Mesenchymal stem cell (in vitro differentiated cells and primary cell): ENCODE measurements at regions not wholly inside any gene's neighbourhood (a gene's known extent, or its start where the extent isn't known, plus 50 kb on each side); places are given as distances from the start of the nearest gene placed in this dataset.

Experiments
- DNase-seq: peaks from one replicate; pipeline ENCODE4 v3.0.0-alpha.2; 2013
- H2AFZ ChIP-seq: one replicate; pipeline ENCODE4 v1.6.1; 2013; ENCODE audit warnings: low read depth, mild to moderate bottlenecking, control low read depth, inconsistent platforms, low read length, moderate library complexity
- H2AK5ac ChIP-seq: 2 replicates; pipeline ENCODE4 v1.6.1; 2013; ENCODE audit warnings: low read length, moderate library complexity, mild to moderate bottlenecking, inconsistent platforms; ENCODE audit not compliant: severe bottlenecking
- H2BK120ac ChIP-seq: one replicate; pipeline ENCODE4 v1.6.1; 2013; ENCODE audit warnings: low read depth, mild to moderate bottlenecking, inconsistent platforms, low read length, moderate library complexity
- H2BK12ac ChIP-seq, 2 experiments: one replicate each; pipeline ENCODE4 v1.6.1; 2013; ENCODE audit warnings: inconsistent platforms in 2 of 2, low read length in 2 of 2, mild to moderate bottlenecking in 2 of 2, moderate library complexity in 2 of 2, control low read depth in 1 of 2
- H2BK15ac ChIP-seq: one replicate; pipeline ENCODE4 v1.6.1; 2013; ENCODE audit warnings: mild to moderate bottlenecking, low read depth, inconsistent platforms; ENCODE audit not compliant: poor library complexity, severe bottlenecking
- H2BK5ac ChIP-seq: 2 replicates; pipeline ENCODE4 v1.6.1; 2013; ENCODE audit warnings: low read depth, mild to moderate bottlenecking, low read length, control low read depth, inconsistent platforms; ENCODE audit not compliant: poor library complexity, severe bottlenecking
- H3K14ac ChIP-seq, 2 experiments: one replicate each; pipeline ENCODE4 v1.6.1; 2013; ENCODE audit warnings: inconsistent platforms in 2 of 2, low read length in 2 of 2, control low read depth in 1 of 2, mild to moderate bottlenecking in 1 of 2, moderate library complexity in 1 of 2
- H3K18ac ChIP-seq, 2 experiments: one replicate each; pipeline ENCODE4 v1.6.1; 2013; ENCODE audit warnings: inconsistent platforms in 2 of 2, low read length in 2 of 2, control low read depth in 1 of 2, low read depth in 1 of 2, mild to moderate bottlenecking in 1 of 2
- H3K23ac ChIP-seq, 2 experiments: one replicate each; pipeline ENCODE4 v1.6.1; 2013; ENCODE audit warnings: inconsistent platforms in 2 of 2, low read length in 2 of 2, mild to moderate bottlenecking in 2 of 2, moderate library complexity in 2 of 2, control low read depth in 1 of 2
- H3K27ac ChIP-seq: 2 replicates; pipeline ENCODE4 v1.5.1; 2013; ENCODE audit warnings: mild to moderate bottlenecking, moderate library complexity, low read length, control low read depth, inconsistent platforms; ENCODE audit not compliant: poor library complexity, severe bottlenecking
- H3K27me3 ChIP-seq, 2 experiments: 2 replicates each; pipeline versions ENCODE4 v1.6.1 to v1.7.0; 2013; ENCODE audit warnings: low read length in 2 of 2, mild to moderate bottlenecking in 2 of 2, moderate library complexity in 2 of 2, control low read depth in 1 of 2, inconsistent platforms in 1 of 2; ENCODE audit not compliant: control insufficient read depth in 1 of 2, insufficient read depth in 1 of 2
- H3K36me3 ChIP-seq, 2 experiments: 2 replicates each; pipeline versions ENCODE4 v1.6.1 to v1.7.0; 2013; ENCODE audit warnings: low read length in 2 of 2, control low read depth in 1 of 2, inconsistent platforms in 1 of 2, low read depth in 1 of 2, mild to moderate bottlenecking in 1 of 2; ENCODE audit not compliant: insufficient read depth in 2 of 2, control insufficient read depth in 1 of 2
- H3K4ac ChIP-seq, 2 experiments: one replicate each; pipeline ENCODE4 v1.6.1; 2013; ENCODE audit warnings: inconsistent platforms in 2 of 2, low read length in 2 of 2, mild to moderate bottlenecking in 2 of 2, moderate library complexity in 2 of 2, control low read depth in 1 of 2, low read depth in 1 of 2
- H3K4me1 ChIP-seq: 2 replicates; pipeline ENCODE4 v1.6.1; 2013; ENCODE audit warnings: low read depth, low read length, control low read depth; ENCODE audit not compliant: control insufficient read depth, insufficient read depth
- H3K4me2 ChIP-seq: 2 replicates; pipeline ENCODE4 v1.6.1; 2013; ENCODE audit warnings: low read length, mild to moderate bottlenecking, inconsistent platforms; ENCODE audit not compliant: poor library complexity, severe bottlenecking
- H3K4me3 ChIP-seq, 2 experiments: 2 replicates each; pipeline versions ENCODE4 v1.5.1 to v1.7.0; 2013; ENCODE audit warnings: low read length in 2 of 2, mild to moderate bottlenecking in 2 of 2, control low read depth in 1 of 2, low read depth in 1 of 2; ENCODE audit not compliant: insufficient read depth in 1 of 2
- H3K79me1 ChIP-seq: replicated peaks from 2 replicates; pipeline ENCODE4 v1.6.1; 2013; ENCODE audit warnings: mild to moderate bottlenecking, control low read depth, low read length, inconsistent platforms; ENCODE audit not compliant: poor library complexity, severe bottlenecking
- H3K9ac ChIP-seq: 2 replicates; pipeline ENCODE4 v1.7.0; 2013; ENCODE audit warnings: mild to moderate bottlenecking, low read length, moderate library complexity
- H3K9me3 ChIP-seq: 2 replicates; pipeline ENCODE4 v1.7.0; 2013; ENCODE audit warnings: mild to moderate bottlenecking, low read length; ENCODE audit not compliant: control insufficient read depth
- H4K8ac ChIP-seq: one replicate; pipeline ENCODE4 v1.6.1; 2013; ENCODE audit warnings: inconsistent platforms, mild to moderate bottlenecking, low read length, moderate library complexity
- H4K91ac ChIP-seq: one replicate; pipeline ENCODE4 v1.6.1; 2013; ENCODE audit warnings: mild to moderate bottlenecking, low read length, inconsistent platforms
- WGBS: methylation state at CpG from one replicate; pipeline ENCODE4 v1.1.7; 2013; ENCODE audit warnings: mixed read lengths; 5-methylcytosine and 5-hydroxymethylcytosine counted together

GRCh38 chr12:116408489-116409250 lies 131.2 kb upstream of the MED13L start:
- Histone ChIP-seq H2BK12ac (peak overlapping the region; percentile 21 to 81), H3K18ac (no peak overlapping the region), H4K91ac (no peak overlapping the region), H3K4ac (peak overlapping the region in 1 of 2 experiments; percentile 10), H3K36me3 (no peaks in the 10 kb centered on the region), H2BK5ac (no peak overlapping the region), H3K14ac (no peak overlapping the region), H3K27me3 (no peaks in the 10 kb centered on the region), H4K8ac (no peak overlapping the region), H3K23ac (no peak overlapping the region), H3K79me1 (no peaks in the 10 kb centered on the region), H3K4me1 (peaks cover 6% of the 10 kb centered on the region), H2AFZ (no peak overlapping the region), H2AK5ac (no peak overlapping the region), H3K27ac (no peak overlapping the region), H2BK120ac (no peak overlapping the region), H3K9me3 (no peaks in the 10 kb centered on the region), H2BK15ac (no peak overlapping the region), H3K4me2 (no peak overlapping the region), H3K9ac (no peak overlapping the region), H3K4me3 (no peak overlapping the region)
- no peak for DNase-seq
- 88% methylated on average over 13 of the region's 13 CpGs for WGBS

DNA sequence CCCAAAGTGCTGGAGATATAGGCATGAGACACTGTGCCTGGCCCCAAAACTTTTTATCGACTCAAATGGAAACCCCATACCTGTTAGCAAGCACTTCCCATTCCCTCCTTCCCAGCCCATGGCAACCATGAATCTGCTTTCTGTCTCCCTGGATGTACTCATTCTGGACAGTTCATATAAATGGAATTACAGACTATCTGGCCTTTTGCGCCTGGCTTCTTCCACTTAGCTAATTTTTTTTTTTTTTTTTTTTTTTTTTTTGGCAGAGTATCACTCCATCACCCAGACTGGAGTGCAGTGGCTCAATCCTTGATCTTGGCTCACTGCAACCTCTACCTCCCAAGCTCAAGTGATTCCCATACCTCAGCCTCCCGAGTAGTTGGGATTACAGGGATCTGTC lies 134.5 kb upstream of the MED13L start:
- Histone ChIP-seq H3K9ac (no peak overlapping the region), H3K9me3 (no peaks in the 10 kb centered on the region), H3K4me1 (peaks cover 8% of the 10 kb centered on the region), H2BK15ac (no peak overlapping the region), H3K36me3 (no peaks in the 10 kb centered on the region), H3K14ac (no peak overlapping the region), H2BK120ac (no peak overlapping the region), H4K91ac (no peak overlapping the region), H3K4me2 (no peak overlapping the region), H3K18ac (peak overlapping the region; percentile 23 to 54), H2BK12ac (peak overlapping the region in 1 of 2 experiments; percentile 44), H3K27me3 (no peaks in the 10 kb centered on the region), H3K4me3 (no peak overlapping the region), H3K23ac (no peak overlapping the region), H3K27ac (no peak overlapping the region), H2BK5ac (no peak overlapping the region), H3K4ac (no peak overlapping the region), H2AFZ (no peak overlapping the region), H2AK5ac (no peak overlapping the region), H3K79me1 (no peaks in the 10 kb centered on the region), H4K8ac (no peak overlapping the region)
- 98% methylated on average over 3 of the region's 3 CpGs for WGBS
- no peak for DNase-seq

DNA sequence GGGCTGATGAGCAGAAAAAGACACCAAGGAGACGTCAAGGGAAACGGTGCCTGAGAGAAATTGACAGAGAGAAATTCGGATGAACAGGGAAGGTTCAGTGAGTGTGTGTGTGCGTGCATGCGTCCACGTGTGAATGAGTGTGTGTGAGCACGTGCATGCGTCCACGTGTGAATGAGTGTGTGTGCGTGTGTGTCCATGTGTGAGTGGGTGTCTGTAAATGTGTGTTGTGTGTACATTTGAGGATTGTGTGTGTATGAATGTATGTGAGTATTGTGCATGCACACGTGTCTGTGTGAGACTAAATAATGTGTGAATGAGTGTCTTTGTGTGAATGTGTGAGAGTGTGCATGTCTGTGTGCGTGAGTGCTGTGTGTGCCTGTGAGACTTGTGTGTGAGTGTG lies 137.4 kb upstream of the MED13L start:
- no peaks in the 10 kb centered on the region for H3K36me3 ChIP-seq
- peak overlapping the region; percentile 53 for H4K91ac ChIP-seq
- DNase-seq: no peak
- no peak overlapping the region for H3K4me2 ChIP-seq
- H3K4me3 ChIP-seq: no peak overlapping the region
- no peak overlapping the region for H3K9ac ChIP-seq
- no peak overlapping the region for H2AK5ac ChIP-seq
- H3K27ac ChIP-seq: no peak overlapping the region
- 88% methylated on average over 12 of the region's 12 CpGs for WGBS
- no peak overlapping the region for H2AFZ ChIP-seq
- H3K14ac ChIP-seq: peak overlapping the region in 1 of 2 experiments; percentile 64
- no peak overlapping the region for H2BK5ac ChIP-seq
- no peak overlapping the region for H2BK120ac ChIP-seq
- peaks cover 8% of the 10 kb centered on the region for H3K4me1 ChIP-seq
- H2BK12ac ChIP-seq: peak overlapping the region in 1 of 2 experiments; percentile 68
- no peaks in the 10 kb centered on the region for H3K27me3 ChIP-seq
- no peak overlapping the region for H2BK15ac ChIP-seq
- H3K18ac ChIP-seq: peak overlapping the region in 1 of 2 experiments; percentile 46
- H4K8ac ChIP-seq: no peak overlapping the region
- H3K79me1 ChIP-seq: no peaks in the 10 kb centered on the region
- H3K4ac ChIP-seq: no peak overlapping the region
- no peaks in the 10 kb centered on the region for H3K9me3 ChIP-seq
- no peak overlapping the region for H3K23ac ChIP-seq

DNA sequence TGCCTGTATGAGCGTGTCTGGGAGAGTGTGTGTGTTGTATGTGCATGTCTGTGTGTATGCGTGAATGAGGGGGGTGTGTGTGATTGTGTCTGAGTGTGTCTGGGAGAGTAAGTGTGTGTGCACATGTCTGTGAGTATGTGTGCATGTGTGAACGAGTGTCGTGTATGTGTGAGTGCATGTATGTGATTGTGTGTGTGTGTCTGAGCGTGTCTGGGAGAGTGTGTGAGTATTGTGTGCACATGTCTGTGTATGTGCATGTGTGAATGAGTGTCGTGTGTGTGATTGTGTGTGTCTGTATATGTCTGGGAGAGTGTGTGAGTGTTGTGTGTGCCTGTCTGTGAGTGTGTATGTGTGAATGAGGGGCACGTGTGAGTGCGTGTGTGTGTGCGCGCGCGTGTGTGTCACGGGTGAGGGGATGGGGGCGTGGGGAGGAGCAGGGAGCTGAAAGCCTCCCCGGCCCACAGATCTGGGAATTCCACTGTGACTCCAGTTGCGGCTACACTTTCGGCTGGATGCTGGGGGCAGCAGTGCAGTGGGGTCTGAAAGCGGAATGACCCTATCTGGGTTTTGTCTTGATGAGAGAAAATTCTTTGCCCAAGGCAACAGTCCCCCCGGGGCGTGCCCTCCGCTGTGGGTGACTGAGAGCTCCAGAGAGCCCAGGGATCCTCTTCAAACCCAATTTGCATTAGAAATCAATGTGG lies 138.1 kb upstream of the MED13L start:
- 94% methylated on average over 19 of the region's 21 CpGs for WGBS
- peak overlapping the region; percentile 27 for H4K8ac ChIP-seq
- H3K36me3 ChIP-seq: no peaks in the 10 kb centered on the region

More for the DNA sequence above, 138.1 kb upstream of the MED13L start:
- Histone ChIP-seq H3K14ac (peak overlapping the region in 1 of 2 experiments; percentile 69), H3K4ac (no peak overlapping the region), H3K4me3 (no peak overlapping the region), H2BK120ac (no peak overlapping the region), H2BK15ac (no peak overlapping the region), H3K27me3 (no peaks in the 10 kb centered on the region), H2BK5ac (no peak overlapping the region), H3K18ac (peak overlapping the region; percentile 40 to 41), H3K4me2 (no peak overlapping the region), H2BK12ac (peak overlapping the region in 1 of 2 experiments; percentile 3), H2AK5ac (no peak overlapping the region), H3K27ac (no peak overlapping the region), H3K4me1 (peaks cover 7% of the 10 kb centered on the region), H3K79me1 (no peaks in the 10 kb centered on the region), H3K23ac (no peak overlapping the region), H4K91ac (peak overlapping the region; percentile 30), H2AFZ (no peak overlapping the region), H3K9ac (no peak overlapping the region), H3K9me3 (no peaks in the 10 kb centered on the region)
- DNase-seq: no peak
